ENCODE measurements at regions not wholly inside any gene's neighbourhood (a gene's known extent, or its start where the extent isn't known, plus 50 kb on each side); places are given as distances from the start of the nearest gene placed in this dataset.

- TF ChIP-seq CTCF (IDR thresholded peaks at IDR 0.05; ENCODE audit: insufficient read depth, low read length) (no peak), SPI1 (IDR thresholded peaks at IDR 0.05; ENCODE audit: borderline replicate concordance, low read depth) (no peak), REST (IDR thresholded peaks at IDR 0.05; ENCODE audit: insufficient replicate concordance, low read depth) (no peak)
Measured at GRCh38 chr9:13426606-13427005, 147.1 kb upstream of the MPDZ start.
